Liver (tissue), 8 donors: ENCODE measurements at regions not wholly inside any gene's neighbourhood (a gene's known extent, or its start where the extent isn't known, plus 50 kb on each side); places are given as distances from the start of the nearest gene placed in this dataset.

ENCODE experiments used
- DNase-seq: peaks from one replicate; pipeline ENCODE4 v3.0.0-alpha.2; 2017; ENCODE audit warnings: low spot score
- H3K27ac ChIP-seq, 2 donors: one replicate each; pipeline ENCODE4 v1.7.0; 2013; ENCODE audit warnings: inconsistent platforms in 2 of 2, low read length in 2 of 2, control low read depth in 1 of 2, low read depth in 1 of 2, mild to moderate bottlenecking in 1 of 2
- H3K27me3 ChIP-seq, 4 donors: one replicate each; pipeline versions ENCODE4 v1.6.1 to v1.7.0; 2013; ENCODE audit warnings: low read length in 3 of 4, inconsistent platforms in 1 of 4, mild to moderate bottlenecking in 1 of 4, moderate library complexity in 1 of 4; ENCODE audit not compliant: control insufficient read depth in 4 of 4, insufficient read depth in 4 of 4
- H3K36me3 ChIP-seq, 4 donors: one replicate each; pipeline versions ENCODE4 v1.6.1 to v1.7.0; 2013; ENCODE audit warnings: low read length in 3 of 4, mild to moderate bottlenecking in 3 of 4, low read depth in 1 of 4, moderate library complexity in 1 of 4; ENCODE audit not compliant: control insufficient read depth in 4 of 4, insufficient read depth in 3 of 4
- H3K4me1 ChIP-seq, 4 donors: one replicate each; pipeline versions ENCODE4 v1.6.1 to v1.7.0; 2013; ENCODE audit warnings: low read length in 3 of 4, mild to moderate bottlenecking in 3 of 4, moderate library complexity in 1 of 4; ENCODE audit not compliant: control insufficient read depth in 4 of 4, insufficient read depth in 4 of 4
- H3K4me3 ChIP-seq, 3 donors: one replicate each; pipeline versions ENCODE4 v1.6.1 to v1.7.0; 2013; ENCODE audit warnings: low read length in 3 of 3, control low read depth in 1 of 3, low read depth in 1 of 3, mild to moderate bottlenecking in 1 of 3
- H3K9ac ChIP-seq, 2 donors: one replicate each; pipeline ENCODE4 v1.7.0; 2013; ENCODE audit warnings: low read length in 2 of 2, mild to moderate bottlenecking in 2 of 2, moderate library complexity in 2 of 2, control low read depth in 1 of 2, low read depth in 1 of 2
- H3K9me3 ChIP-seq, 4 donors: one replicate each; pipeline versions ENCODE4 v1.6.1 to v1.7.0; 2013; ENCODE audit warnings: low read length in 3 of 4; ENCODE audit not compliant: control insufficient read depth in 4 of 4
- EGR1 ChIP-seq, 2 donors: IDR thresholded peaks; 2 replicates each; pipeline ENCODE4 v1.6.1; 2016 to 2018; ENCODE audit warnings: antibody characterized with exemption in 2 of 2, low read depth in 2 of 2
- FOXA1 ChIP-seq: IDR thresholded peaks from 2 replicates; pipeline ENCODE4 v1.6.1; 2016; ENCODE audit warnings: antibody characterized with exemption
- FOXA2 ChIP-seq: IDR thresholded peaks from 2 replicates; pipeline ENCODE4 v1.6.1; 2016; ENCODE audit warnings: antibody characterized with exemption
- GABPA ChIP-seq, 2 donors: IDR thresholded peaks in 1 of 2; conservative IDR thresholded peaks in 1 of 2; 2 replicates each; pipeline ENCODE4 v1.6.1; 2016; ENCODE audit warnings: antibody characterized with exemption in 2 of 2, mild to moderate bottlenecking in 1 of 2, moderate library complexity in 1 of 2
- HNF4A ChIP-seq, 2 donors: conservative IDR thresholded peaks; 2 replicates each; pipeline ENCODE4 v1.6.1; 2016; ENCODE audit warnings: antibody characterized with exemption in 2 of 2, mild to moderate bottlenecking in 2 of 2
- HNF4G ChIP-seq: IDR thresholded peaks from 2 replicates; pipeline ENCODE4 v1.6.1; 2016; ENCODE audit warnings: antibody characterized with exemption
- JUND ChIP-seq, 2 donors: IDR thresholded peaks; 2 replicates each; pipeline ENCODE4 v1.6.1; 2016; ENCODE audit warnings: antibody characterized with exemption in 2 of 2
- NR2F2 ChIP-seq: IDR thresholded peaks from 2 replicates; pipeline ENCODE4 v1.6.1; 2016; ENCODE audit warnings: antibody characterized with exemption
- RXRA ChIP-seq, 2 donors: IDR thresholded peaks; 2 replicates each; pipeline ENCODE4 v1.6.1; 2017 to 2018; ENCODE audit warnings: antibody characterized with exemption in 2 of 2, mild to moderate bottlenecking in 1 of 2
- SP1 ChIP-seq: IDR thresholded peaks from 2 replicates; pipeline ENCODE4 v1.6.1; 2018; ENCODE audit warnings: antibody characterized with exemption, mild to moderate bottlenecking
- TAF1 ChIP-seq: conservative IDR thresholded peaks from 2 replicates; pipeline ENCODE4 v1.6.1; 2016; ENCODE audit warnings: antibody characterized with exemption, mild to moderate bottlenecking
- WGBS: extraction: QIAGEN DNeasy Blood & Tissue Kit; methylation state at CpG from one replicate; pipeline ENCODE4 v1.1.7; 2013; 5-methylcytosine and 5-hydroxymethylcytosine counted together
- TF ChIP-seq, protein P1 (sequence below): fragments of 150-350 bp; IDR thresholded peaks from 2 replicates; pipeline ENCODE4 v1.5.1; 2017; ENCODE audit warnings: improper control_type of control experiment, low read depth, low read length; ENCODE audit not compliant: missing input control
- TF ChIP-seq, protein P2 (sequence below): IDR thresholded peaks from 2 replicates; pipeline ENCODE4 v1.6.1; 2016; ENCODE audit warnings: antibody characterized with exemption
- TF ChIP-seq, protein P3 (sequence below): IDR thresholded peaks from 2 replicates; pipeline ENCODE4 v1.6.1; 2016; ENCODE audit warnings: antibody characterized with exemption
- TF ChIP-seq, protein P4 (sequence below): IDR thresholded peaks from 2 replicates; pipeline ENCODE4 v1.6.1; 2016; ENCODE audit warnings: antibody characterized with exemption, mild to moderate bottlenecking
- donor health status: healthy.
- donor health status: healthy.
- donor health status: healthy.
- donor health status: healthy.
- donor health status: healthy.

DNA sequence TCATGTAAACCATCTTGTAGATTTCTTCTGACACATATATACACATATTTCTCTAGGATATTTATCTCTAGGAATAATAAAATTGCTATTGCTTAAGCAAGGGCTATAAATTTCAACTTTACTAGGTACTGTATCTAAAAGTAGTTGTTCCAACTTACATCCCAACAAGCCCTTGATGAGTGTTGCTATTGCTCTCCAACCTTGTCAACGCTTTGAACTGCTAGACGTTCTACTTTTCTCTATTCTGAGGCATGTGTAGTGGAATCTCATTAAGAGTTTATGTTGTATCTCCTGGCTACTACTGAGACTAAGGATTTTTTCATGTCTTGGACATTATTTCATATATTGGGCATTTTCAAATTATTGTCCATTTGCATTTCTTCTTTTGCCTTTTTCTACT is 321.5 kb upstream of the SOX5 start:
- Histone ChIP-seq H3K9me3 (no peaks in the 10 kb centered on the region), H3K36me3 (no peaks in the 10 kb centered on the region), H3K27me3 (no peaks in the 10 kb centered on the region), H3K4me3 (no peak overlapping the region), H3K4me1 (peaks cover 0 to 14% (median 2%) of the 10 kb centered on the region in 4 donors), H3K9ac (no peak overlapping the region), H3K27ac (no peak overlapping the region)
- TF ChIP-seq, protein P1, sequence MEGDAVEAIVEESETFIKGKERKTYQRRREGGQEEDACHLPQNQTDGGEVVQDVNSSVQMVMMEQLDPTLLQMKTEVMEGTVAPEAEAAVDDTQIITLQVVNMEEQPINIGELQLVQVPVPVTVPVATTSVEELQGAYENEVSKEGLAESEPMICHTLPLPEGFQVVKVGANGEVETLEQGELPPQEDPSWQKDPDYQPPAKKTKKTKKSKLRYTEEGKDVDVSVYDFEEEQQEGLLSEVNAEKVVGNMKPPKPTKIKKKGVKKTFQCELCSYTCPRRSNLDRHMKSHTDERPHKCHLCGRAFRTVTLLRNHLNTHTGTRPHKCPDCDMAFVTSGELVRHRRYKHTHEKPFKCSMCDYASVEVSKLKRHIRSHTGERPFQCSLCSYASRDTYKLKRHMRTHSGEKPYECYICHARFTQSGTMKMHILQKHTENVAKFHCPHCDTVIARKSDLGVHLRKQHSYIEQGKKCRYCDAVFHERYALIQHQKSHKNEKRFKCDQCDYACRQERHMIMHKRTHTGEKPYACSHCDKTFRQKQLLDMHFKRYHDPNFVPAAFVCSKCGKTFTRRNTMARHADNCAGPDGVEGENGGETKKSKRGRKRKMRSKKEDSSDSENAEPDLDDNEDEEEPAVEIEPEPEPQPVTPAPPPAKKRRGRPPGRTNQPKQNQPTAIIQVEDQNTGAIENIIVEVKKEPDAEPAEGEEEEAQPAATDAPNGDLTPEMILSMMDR: no peak
- TF ChIP-seq FOXA2: no peak
- TF ChIP-seq HNF4G: no peak
- TF ChIP-seq, protein P2, sequence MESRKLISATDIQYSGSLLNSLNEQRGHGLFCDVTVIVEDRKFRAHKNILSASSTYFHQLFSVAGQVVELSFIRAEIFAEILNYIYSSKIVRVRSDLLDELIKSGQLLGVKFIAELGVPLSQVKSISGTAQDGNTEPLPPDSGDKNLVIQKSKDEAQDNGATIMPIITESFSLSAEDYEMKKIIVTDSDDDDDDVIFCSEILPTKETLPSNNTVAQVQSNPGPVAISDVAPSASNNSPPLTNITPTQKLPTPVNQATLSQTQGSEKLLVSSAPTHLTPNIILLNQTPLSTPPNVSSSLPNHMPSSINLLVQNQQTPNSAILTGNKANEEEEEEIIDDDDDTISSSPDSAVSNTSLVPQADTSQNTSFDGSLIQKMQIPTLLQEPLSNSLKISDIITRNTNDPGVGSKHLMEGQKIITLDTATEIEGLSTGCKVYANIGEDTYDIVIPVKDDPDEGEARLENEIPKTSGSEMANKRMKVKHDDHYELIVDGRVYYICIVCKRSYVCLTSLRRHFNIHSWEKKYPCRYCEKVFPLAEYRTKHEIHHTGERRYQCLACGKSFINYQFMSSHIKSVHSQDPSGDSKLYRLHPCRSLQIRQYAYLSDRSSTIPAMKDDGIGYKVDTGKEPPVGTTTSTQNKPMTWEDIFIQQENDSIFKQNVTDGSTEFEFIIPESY: no peak
- no peak for TF ChIP-seq JUND (IDR thresholded peaks at IDR 0.05)
- no peak for TF ChIP-seq TAF1
- no peak for TF ChIP-seq EGR1 (IDR thresholded peaks at IDR 0.05; ENCODE audit: low read depth in 2 of 2)
- TF ChIP-seq, protein P3, sequence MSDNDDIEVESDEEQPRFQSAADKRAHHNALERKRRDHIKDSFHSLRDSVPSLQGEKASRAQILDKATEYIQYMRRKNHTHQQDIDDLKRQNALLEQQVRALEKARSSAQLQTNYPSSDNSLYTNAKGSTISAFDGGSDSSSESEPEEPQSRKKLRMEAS: no peak
- no peak for TF ChIP-seq SP1
- TF ChIP-seq, protein P4, sequence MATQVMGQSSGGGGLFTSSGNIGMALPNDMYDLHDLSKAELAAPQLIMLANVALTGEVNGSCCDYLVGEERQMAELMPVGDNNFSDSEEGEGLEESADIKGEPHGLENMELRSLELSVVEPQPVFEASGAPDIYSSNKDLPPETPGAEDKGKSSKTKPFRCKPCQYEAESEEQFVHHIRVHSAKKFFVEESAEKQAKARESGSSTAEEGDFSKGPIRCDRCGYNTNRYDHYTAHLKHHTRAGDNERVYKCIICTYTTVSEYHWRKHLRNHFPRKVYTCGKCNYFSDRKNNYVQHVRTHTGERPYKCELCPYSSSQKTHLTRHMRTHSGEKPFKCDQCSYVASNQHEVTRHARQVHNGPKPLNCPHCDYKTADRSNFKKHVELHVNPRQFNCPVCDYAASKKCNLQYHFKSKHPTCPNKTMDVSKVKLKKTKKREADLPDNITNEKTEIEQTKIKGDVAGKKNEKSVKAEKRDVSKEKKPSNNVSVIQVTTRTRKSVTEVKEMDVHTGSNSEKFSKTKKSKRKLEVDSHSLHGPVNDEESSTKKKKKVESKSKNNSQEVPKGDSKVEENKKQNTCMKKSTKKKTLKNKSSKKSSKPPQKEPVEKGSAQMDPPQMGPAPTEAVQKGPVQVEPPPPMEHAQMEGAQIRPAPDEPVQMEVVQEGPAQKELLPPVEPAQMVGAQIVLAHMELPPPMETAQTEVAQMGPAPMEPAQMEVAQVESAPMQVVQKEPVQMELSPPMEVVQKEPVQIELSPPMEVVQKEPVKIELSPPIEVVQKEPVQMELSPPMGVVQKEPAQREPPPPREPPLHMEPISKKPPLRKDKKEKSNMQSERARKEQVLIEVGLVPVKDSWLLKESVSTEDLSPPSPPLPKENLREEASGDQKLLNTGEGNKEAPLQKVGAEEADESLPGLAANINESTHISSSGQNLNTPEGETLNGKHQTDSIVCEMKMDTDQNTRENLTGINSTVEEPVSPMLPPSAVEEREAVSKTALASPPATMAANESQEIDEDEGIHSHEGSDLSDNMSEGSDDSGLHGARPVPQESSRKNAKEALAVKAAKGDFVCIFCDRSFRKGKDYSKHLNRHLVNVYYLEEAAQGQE: no peak
- no peak for TF ChIP-seq NR2F2
- TF ChIP-seq GABPA (IDR thresholded peaks at IDR 0.05 in 1 of 2, conservative IDR thresholded peaks at IDR 0.05 in 1 of 2): no peak
- TF ChIP-seq FOXA1: no peak
- no peak for TF ChIP-seq RXRA (IDR thresholded peaks at IDR 0.05)
- DNase-seq: no peak
- whole genome bisulfite sequencing: 86% methylated on average over 2 of the region's 2 CpGs

DNA sequence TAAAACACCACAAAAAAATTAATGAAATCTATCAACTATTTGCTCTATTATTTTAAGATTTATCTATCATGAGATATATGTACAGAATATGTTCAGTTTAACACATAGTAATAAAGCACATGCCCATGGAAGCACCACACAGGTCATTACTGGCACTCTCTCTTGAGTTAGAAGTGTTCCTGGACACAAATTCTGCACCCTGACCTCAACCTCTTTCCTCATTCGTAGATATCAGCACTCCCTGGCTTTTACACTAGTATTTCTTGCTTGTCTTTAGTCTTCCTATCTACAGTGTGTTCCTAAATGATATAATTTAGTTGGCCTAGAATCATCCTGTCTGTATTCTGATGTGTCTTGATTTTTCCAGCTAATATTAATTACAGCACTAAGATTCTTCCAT is 321.0 kb upstream of the SOX5 start:
- Histone ChIP-seq H3K9me3 (no peaks in the 10 kb centered on the region), H3K4me1 (peaks cover 0 to 14% (median 2%) of the 10 kb centered on the region in 4 donors), H3K36me3 (no peaks in the 10 kb centered on the region), H3K9ac (no peak overlapping the region), H3K4me3 (no peak overlapping the region), H3K27me3 (no peaks in the 10 kb centered on the region), H3K27ac (no peak overlapping the region)
- DNase-seq: no peak
- WGBS: 28% methylated on average over 1 of the region's 1 CpG
- TF ChIP-seq, protein P3: no peak
- TF ChIP-seq HNF4A (conservative IDR thresholded peaks at IDR 0.05): peak in 1 of 2 donors; percentile 17
